Lower leg skin (tissue), 4 donors: ENCODE measurements at regions not wholly inside any gene's neighbourhood (a gene's known extent, or its start where the extent isn't known, plus 50 kb on each side); places are given as distances from the start of the nearest gene placed in this dataset.

ENCODE experiments used
- DNase-seq, 2 donors: peaks; one replicate each; pipeline ENCODE4 v3.0.0-alpha.2; 2019; ENCODE audit warnings: low spot score in 2 of 2
- H3K4me3 ChIP-seq: fragments of 200-600 bp; sonication (generic); 2 replicates; pipeline ENCODE4 v1.5.1; 2017; ENCODE audit warnings: mild to moderate bottlenecking, low read depth; ENCODE audit not compliant: poor library complexity, severe bottlenecking
- POLR2A ChIP-seq, 2 donors: fragments of 450-650 bp; IDR thresholded peaks; one replicate each; pipeline ENCODE4 v1.6.1; 2016 to 2017; ENCODE audit warnings: antibody characterized with exemption in 2 of 2, mild to moderate bottlenecking in 1 of 2, moderate library complexity in 1 of 2
- WGBS, 2 donors: methylation state at CpG; one replicate each; pipeline ENCODE4 v1.1.5; 2018; 5-methylcytosine and 5-hydroxymethylcytosine counted together
- intact Hi-C: fragments of 100-400 bp; cut with DNase I; formaldehyde crosslinking; loops from one replicate; pipeline ENCODE4 v1.15.0; 2023; ENCODE audit warnings: low total_unique reads
- TF ChIP-seq, protein P1 (sequence below), 3 donors: fragments of 450-650 bp; IDR thresholded peaks; one replicate each; pipeline ENCODE4 v1.5.1; 2016; ENCODE audit warnings: antibody characterized with exemption in 3 of 3, mild to moderate bottlenecking in 3 of 3, moderate library complexity in 2 of 3

DNA sequence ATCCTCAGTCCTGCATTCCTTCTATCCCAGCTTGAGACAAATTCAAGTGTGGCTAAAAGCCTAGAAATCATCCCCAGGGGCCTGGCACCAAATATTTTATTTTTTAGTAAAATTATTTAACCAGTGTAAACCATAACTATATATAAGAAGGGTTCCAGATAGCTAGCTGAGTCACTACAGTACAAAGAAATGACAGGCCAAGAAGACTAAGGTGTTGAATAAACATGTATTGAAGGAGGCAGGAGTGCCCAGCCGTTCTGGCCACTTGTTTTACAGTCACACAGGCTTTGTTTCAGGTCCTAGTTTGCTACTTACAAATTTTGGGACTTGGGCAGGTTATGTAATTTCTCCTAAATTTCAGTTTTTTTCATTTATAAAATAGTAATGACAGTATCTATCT lies 225.9 kb upstream of the PITX2 start:
- intact Hi-C loops, result no loop called here
- no peak overlapping the region for H3K4me3 ChIP-seq
- no peak for TF ChIP-seq POLR2A (IDR thresholded peaks at IDR 0.05)
- TF ChIP-seq, protein P1, sequence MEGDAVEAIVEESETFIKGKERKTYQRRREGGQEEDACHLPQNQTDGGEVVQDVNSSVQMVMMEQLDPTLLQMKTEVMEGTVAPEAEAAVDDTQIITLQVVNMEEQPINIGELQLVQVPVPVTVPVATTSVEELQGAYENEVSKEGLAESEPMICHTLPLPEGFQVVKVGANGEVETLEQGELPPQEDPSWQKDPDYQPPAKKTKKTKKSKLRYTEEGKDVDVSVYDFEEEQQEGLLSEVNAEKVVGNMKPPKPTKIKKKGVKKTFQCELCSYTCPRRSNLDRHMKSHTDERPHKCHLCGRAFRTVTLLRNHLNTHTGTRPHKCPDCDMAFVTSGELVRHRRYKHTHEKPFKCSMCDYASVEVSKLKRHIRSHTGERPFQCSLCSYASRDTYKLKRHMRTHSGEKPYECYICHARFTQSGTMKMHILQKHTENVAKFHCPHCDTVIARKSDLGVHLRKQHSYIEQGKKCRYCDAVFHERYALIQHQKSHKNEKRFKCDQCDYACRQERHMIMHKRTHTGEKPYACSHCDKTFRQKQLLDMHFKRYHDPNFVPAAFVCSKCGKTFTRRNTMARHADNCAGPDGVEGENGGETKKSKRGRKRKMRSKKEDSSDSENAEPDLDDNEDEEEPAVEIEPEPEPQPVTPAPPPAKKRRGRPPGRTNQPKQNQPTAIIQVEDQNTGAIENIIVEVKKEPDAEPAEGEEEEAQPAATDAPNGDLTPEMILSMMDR (IDR thresholded peaks at IDR 0.05), result no peak
- no peak for DNase-seq
- 50 to 77% methylated on average over 1 of the region's 1 CpG for WGBS, 2 donors

DNA sequence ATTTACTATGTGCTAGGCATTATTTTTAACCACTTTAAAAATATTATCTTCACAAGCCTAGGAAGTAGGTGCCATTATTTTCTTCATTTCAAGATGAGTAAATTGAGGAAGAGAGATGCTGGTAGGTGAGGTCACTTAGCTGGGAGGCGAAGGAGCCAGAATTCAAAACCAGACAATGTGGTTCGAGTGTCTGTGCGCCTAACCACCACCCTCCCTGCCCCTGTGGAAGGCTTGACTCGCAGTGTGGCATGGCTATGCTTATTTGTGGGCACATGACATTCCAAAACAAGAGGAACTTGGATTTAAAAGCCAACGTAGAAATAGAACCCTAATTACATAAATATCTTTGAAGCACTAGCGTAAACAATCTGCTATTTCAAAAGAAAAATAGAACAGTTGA lies 226.6 kb upstream of the PITX2 start:
- H3K4me3 ChIP-seq, result no peak overlapping the region
- 75 to 79% methylated on average over 6 of the region's 6 CpGs for WGBS, 2 donors
- intact Hi-C loops, result no loop called here
- no peak for TF ChIP-seq POLR2A (IDR thresholded peaks at IDR 0.05)
- TF ChIP-seq, protein P1 (IDR thresholded peaks at IDR 0.05), result no peak
- no peak for DNase-seq

DNA sequence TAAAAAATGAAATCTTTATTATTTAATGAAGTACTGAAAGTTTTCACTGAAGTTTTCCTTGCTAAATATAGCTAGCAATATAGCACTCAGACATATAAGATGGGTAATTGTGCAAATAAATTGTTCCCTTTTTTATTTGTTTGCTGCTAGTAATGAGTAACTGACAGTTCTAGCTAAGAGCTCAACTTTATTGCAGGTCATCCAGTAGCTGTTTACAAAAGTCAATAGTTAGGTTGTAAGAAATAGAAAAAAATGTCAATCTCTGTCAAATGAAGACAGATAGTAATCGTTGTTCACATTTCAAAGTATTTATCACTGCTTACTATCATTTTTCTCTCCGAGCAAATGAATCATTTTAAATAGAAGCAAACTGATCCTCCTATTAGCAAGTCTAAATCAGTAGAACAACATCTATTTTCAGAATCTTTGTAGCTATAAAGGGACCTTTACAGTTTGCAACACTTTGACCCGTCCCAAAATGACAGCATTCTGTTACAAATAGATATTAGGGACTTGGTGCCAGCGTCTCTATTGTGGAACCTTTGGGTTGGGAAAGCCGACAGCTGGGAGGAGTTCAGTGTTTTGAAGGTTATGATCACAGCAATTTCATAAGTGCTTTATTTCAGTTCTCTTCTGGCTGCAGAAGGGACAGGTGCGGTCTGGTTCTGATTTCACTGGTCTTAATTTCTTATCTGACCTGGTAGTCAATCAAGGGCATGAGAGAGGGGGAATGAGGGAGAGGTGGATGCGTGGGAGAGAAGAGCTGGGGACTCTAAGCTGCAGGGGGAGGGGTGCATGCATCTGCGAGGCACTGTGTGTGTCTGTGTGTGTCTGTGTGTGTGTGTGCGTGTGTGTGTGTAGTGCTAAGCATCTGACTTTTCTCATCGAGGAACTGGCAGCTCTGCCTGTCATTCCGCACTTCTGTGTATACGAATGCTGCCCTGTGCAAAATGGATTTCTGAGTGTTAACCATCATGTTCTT lies 227.9 kb upstream of the PITX2 start:
- TF ChIP-seq, protein P1 (IDR thresholded peaks at IDR 0.05), result no peak
- TF ChIP-seq POLR2A (IDR thresholded peaks at IDR 0.05), result no peak
- intact Hi-C loops, result no loop called here
- no peak overlapping the region for H3K4me3 ChIP-seq
- 47 to 48% methylated on average over 11 to 12 of the region's 12 CpGs for WGBS, 2 donors
- no peak for DNase-seq

DNA sequence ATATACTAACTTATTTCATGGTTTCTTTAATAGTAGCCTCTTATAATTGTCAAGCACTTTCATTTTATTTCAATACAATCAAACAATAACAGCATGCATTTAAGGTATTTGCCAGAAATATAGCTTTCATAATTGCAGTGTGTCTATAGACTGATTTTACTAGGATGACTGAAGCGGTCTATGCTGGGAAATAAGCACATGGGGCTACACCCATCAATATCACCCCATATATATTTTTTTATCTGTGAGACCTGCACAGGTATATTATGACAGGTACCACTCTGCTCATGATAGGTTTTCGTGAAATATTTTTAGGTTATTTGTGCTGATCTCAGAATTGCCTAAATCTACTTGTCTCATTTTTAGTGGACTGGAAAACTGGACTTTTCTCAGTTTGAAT lies 229.1 kb upstream of the PITX2 start:
- no peak overlapping the region for H3K4me3 ChIP-seq
- TF ChIP-seq, protein P1 (IDR thresholded peaks at IDR 0.05), result no peak
- TF ChIP-seq POLR2A (IDR thresholded peaks at IDR 0.05), result no peak
- 94 to 98% methylated on average over 2 of the region's 2 CpGs for WGBS, 2 donors
- no peak for DNase-seq
- intact Hi-C loops, result no loop called here

DNA sequence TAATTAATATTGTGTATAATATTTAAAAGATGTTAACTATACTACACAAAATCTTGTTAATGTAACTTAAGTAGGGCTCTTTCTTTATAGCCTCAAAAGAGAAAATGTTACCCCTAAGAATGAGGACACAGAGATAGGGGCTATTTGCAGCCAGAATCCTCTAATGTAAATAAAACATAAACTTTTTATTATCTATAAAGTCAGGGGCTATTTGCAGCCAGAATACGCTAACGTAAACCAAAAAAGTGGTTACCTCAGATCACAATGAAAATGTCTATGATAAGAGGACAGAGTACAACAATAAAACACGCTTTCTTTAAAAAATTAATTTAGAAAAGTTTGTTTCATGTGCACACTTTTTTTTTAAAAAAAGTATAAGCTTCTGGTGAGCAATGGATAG lies 229.9 kb upstream of the PITX2 start:
- DNase-seq, result no peak
- TF ChIP-seq, protein P1 (IDR thresholded peaks at IDR 0.05), result no peak
- TF ChIP-seq POLR2A (IDR thresholded peaks at IDR 0.05), result no peak
- WGBS, 2 donors, result 95 to 97% methylated on average over 3 of the region's 3 CpGs
- no peak overlapping the region for H3K4me3 ChIP-seq
- intact Hi-C loops, result no loop called here
